ENCODE measurements at regions not wholly inside any gene's neighbourhood (a gene's known extent, or its start where the extent isn't known, plus 50 kb on each side); places are given as distances from the start of the nearest gene placed in this dataset.
A peak's percentile ranks its signal among the peaks of the same experiment; 100 is the strongest.

DNA sequence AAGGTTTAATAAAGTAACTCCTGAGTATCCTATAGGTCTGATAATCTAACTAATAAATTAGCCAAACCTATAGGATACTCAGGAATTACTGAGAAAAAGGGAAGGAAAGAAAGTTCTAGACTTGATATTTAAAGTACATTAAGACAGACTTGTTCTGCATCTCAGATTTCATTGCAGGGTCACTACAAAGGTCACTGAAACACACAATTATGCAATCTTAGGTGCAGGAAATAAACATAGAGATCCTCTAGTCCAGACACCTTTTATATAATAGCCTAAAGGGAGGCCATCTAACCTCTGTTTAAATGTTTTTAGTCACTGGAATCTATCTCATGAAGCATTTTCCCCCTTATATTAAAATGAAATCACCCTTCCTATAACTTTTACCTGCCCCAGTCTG is 1215.7 kb downstream of the MAT2B start:
- no peak for DNase-seq (ENCODE audit: extremely low read depth in 1 of 11, low read depth in 9 of 11, low spot score in 4 of 11)

- no peak for DNase-seq (ENCODE audit: extremely low read depth in 1 of 11, low read depth in 9 of 11, low spot score in 4 of 11)
These were observed 1216.2 kb downstream of the MAT2B start for GRCh38 chr5:164721656-164722055.

DNA sequence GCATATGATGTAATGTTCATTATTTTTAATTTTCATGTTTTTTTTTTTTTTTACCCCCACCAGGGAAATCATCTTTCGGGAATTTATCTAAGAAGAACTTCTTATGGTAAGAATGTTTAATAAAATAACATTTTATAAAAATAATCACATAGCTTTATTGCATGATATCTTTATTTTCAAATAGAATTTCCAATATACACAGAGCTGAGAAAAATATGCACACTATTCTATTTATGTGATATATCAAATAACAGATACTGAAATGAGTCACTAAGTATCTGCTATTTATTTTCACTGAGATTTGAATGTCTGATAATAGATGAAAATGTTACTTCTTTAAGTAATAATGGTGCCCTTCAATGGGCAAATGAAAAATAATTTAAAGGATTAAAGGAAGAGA is 1217.3 kb downstream of the MAT2B start:
- no peak for DNase-seq (ENCODE audit: extremely low read depth in 1 of 11, low read depth in 9 of 11, low spot score in 4 of 11)

GRCh38 chr5:164727012-164727411 is 1221.6 kb downstream of the MAT2B start:
- DNase-seq (ENCODE audit: extremely low read depth in 1 of 11, low read depth in 9 of 11, low spot score in 4 of 11), result no peak

DNA sequence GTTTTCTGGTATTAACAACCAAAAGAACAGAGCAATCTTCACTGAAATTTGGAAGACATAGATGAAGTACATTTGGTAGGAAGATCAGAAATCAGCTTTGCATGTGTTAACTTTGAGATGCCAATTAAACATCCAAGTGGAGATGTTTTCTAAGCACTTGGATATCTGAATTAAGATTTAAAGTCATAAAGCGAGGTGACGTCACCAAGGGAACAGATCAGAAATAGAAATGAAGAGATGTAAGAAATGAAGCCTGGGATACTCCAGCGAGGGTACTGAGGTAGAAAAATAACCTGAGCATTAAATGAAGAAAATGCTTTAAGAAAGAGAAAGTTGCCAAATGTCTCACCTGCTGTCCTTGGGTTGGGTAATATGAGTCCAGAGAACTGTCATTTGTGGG is 1223.3 kb downstream of the MAT2B start:
- DNase-seq (ENCODE audit: extremely low read depth in 1 of 11, low read depth in 9 of 11, low spot score in 4 of 11), result no peak

DNA sequence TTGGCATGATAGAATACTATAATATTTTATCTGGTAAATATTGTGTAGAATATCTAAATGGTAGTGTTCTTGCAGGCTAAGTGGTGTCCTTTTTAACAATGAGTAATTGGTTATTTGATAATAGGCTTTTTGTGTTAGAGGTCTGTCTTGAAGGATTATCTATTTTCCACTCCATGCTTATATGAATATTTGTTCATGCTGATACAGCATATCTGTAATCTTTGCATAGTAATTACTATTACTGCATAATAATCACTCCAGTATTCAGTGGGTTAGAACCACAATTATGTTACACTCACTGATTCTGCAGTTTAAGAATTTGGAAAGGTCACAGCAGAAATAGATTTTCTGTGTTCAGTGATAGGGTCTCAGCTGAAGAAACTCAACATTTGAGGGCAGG is 1229.9 kb downstream of the MAT2B start:
- DNase-seq (ENCODE audit: extremely low read depth in 1 of 11, low read depth in 9 of 11, low spot score in 4 of 11), result no peak

- DNase-seq (ENCODE audit: extremely low read depth in 1 of 11, low read depth in 9 of 11, low spot score in 4 of 11), result no peak
These were observed 1236.0 kb downstream of the MAT2B start for GRCh38 chr5:164741376-164741775.

GRCh38 chr5:164742025-164742424 is 1236.6 kb downstream of the MAT2B start:
- DNase-seq (ENCODE audit: extremely low read depth in 1 of 11, low read depth in 9 of 11, low spot score in 4 of 11), result no peak

- DNase-seq (ENCODE audit: extremely low read depth in 1 of 11, low read depth in 9 of 11, low spot score in 4 of 11), result no peak
These were observed 1241.3 kb downstream of the MAT2B start for GRCh38 chr5:164746723-164747122.

DNA sequence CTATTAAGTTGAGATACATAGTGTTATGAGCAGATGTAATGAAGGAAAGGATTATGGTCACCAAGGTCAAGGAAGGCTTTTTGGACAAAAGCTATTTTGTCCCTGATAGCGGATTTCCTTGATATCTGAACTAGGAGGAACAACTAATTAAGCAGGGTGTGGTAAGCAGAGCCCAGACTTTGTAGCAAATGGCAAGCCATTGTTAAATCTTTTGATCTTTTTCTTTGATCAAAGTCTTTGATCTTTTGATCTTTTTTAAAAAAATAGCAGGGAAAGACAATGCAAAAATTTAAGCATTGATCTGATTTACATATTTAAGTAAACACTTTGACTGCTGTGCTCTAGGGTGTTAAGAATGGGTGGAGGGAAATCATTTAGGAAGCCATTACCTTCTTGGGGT is 1242.0 kb downstream of the MAT2B start:
- DNase-seq (ENCODE audit: extremely low read depth in 1 of 11, low read depth in 9 of 11, low spot score in 4 of 11), result no peak

GRCh38 chr5:164748861-164749260 is 1243.4 kb downstream of the MAT2B start:
- no peak for DNase-seq (ENCODE audit: extremely low read depth in 1 of 11, low read depth in 9 of 11, low spot score in 4 of 11)

DNA sequence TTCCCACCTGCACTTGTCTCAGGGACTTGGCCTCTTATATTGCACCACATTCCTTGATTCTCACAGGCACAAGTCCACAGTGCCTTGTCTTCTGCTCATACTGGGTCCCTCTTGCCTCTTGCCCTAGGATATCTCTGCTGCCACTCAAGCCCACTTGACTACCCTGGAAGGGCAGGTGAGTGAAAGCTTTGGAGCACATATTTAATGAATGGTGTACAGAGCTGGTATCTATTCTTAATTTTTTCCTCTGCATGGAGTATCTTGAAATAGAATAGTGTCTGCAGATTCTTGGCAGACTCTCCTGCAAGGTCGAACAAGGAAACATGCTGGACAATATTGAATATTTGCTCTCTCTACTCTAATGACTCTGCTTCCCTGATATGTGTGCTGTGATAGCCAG is 1248.0 kb downstream of the MAT2B start:
- DNase-seq (ENCODE audit: extremely low read depth in 1 of 11, low read depth in 9 of 11, low spot score in 4 of 11), result no peak

DNA sequence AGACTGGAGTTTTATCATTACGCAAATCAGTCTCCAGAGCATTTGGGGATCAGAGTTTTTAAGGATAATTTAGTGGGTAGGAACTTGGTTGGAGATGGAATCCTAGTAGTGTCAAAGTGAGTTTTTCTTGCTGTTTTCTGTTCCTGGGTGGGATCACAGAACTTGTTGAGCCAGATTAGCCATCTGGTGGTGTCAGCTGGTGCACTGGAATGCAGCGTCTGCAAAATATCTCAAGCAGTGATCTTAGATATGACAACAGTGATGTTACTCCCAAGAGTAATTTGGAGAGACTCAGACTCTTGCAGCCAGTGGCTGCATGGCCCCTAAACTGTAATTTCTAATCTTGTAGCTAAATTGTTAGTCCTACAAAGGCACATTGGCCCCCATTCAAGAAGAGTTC is 1257.8 kb downstream of the MAT2B start:
- DNase-seq (ENCODE audit: extremely low read depth in 1 of 11, low read depth in 9 of 11, low spot score in 4 of 11), result no peak

GRCh38 chr5:164772122-164772521 is 1266.7 kb downstream of the MAT2B start:
- no peak for DNase-seq (ENCODE audit: extremely low read depth in 1 of 11, low read depth in 9 of 11, low spot score in 4 of 11)

- no peak for DNase-seq (ENCODE audit: extremely low read depth in 1 of 11, low read depth in 9 of 11, low spot score in 4 of 11)
These were observed 1278.8 kb downstream of the MAT2B start for GRCh38 chr5:164784230-164784629.

- DNase-seq (ENCODE audit: extremely low read depth in 1 of 11, low read depth in 9 of 11, low spot score in 4 of 11), result no peak
These were observed 1292.7 kb downstream of the MAT2B start for GRCh38 chr5:164798110-164798509.

- no peak for DNase-seq (ENCODE audit: extremely low read depth in 1 of 11, low read depth in 9 of 11, low spot score in 4 of 11)
These were observed 1294.0 kb downstream of the MAT2B start for GRCh38 chr5:164799391-164799790.

DNA sequence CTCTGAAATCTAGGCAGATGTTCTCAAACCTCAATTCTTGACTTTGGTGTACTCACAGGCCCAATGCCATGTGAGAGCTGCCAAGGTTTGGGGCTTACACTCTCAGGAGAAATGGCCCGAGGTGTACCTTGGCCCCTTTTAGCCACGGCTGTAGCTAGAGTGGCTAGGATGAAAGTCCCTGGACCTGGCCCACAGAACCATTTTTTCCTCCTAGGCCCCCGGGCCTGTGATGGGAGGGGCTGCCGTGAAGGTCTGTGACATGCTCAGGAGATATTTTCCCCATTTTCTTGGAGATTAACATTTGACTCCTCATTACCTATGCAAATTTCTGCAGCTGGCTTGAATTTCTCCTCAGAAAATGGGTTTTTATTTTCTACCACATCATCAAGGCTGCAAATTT is 1296.5 kb downstream of the MAT2B start:
- DNase-seq (ENCODE audit: extremely low read depth in 1 of 11, low read depth in 9 of 11, low spot score in 4 of 11), result no peak

GRCh38 chr5:164809821-164810220 is 1304.4 kb downstream of the MAT2B start:
- peak in 3 of 11 donors; percentile 13 to 23 (median 20) for DNase-seq (ENCODE audit: extremely low read depth in 1 of 11, low read depth in 9 of 11, low spot score in 4 of 11)

- DNase-seq (ENCODE audit: extremely low read depth in 1 of 11, low read depth in 9 of 11, low spot score in 4 of 11), result no peak
These were observed 1313.0 kb downstream of the MAT2B start for GRCh38 chr5:164818445-164818844.

- no peak for DNase-seq (ENCODE audit: extremely low read depth in 1 of 11, low read depth in 9 of 11, low spot score in 4 of 11)
These were observed 1319.3 kb downstream of the MAT2B start for GRCh38 chr5:164824671-164825070.

- no peak for DNase-seq (ENCODE audit: extremely low read depth in 1 of 11, low read depth in 9 of 11, low spot score in 4 of 11)
These were observed 1327.1 kb downstream of the MAT2B start for GRCh38 chr5:164832516-164832915.

All from renal cortex interstitium (tissue), 11 donors.